Activated CD8-positive, alpha-beta memory T cell treated with anti-CD3 and anti-CD28 coated beads for 36 hours (primary cell): ENCODE measurements at regions not wholly inside any gene's neighbourhood (a gene's known extent, or its start where the extent isn't known, plus 50 kb on each side); places are given as distances from the start of the nearest gene placed in this dataset.
"Not testable (repeated sequence)": the region's sequence is repeated elsewhere in the genome, so short reads cannot be mapped to it uniquely, and the experiment has no call there.

Experiments used
- CTCF ChIA-PET: fragments of 350-600 bp; sonication (Branson Sonifier 250); formaldehyde crosslinking; loops from one replicate; lab custom pipeline; 2021; ENCODE audit warnings: antibody characterized with exemption; lab: Charles Lee
- POLR2A ChIA-PET: fragments of 350-600 bp; sonication (Branson Sonifier 250); formaldehyde crosslinking; loops from one replicate; lab custom pipeline; 2021; ENCODE audit warnings: antibody characterized with exemption; lab: Charles Lee

DNA sequence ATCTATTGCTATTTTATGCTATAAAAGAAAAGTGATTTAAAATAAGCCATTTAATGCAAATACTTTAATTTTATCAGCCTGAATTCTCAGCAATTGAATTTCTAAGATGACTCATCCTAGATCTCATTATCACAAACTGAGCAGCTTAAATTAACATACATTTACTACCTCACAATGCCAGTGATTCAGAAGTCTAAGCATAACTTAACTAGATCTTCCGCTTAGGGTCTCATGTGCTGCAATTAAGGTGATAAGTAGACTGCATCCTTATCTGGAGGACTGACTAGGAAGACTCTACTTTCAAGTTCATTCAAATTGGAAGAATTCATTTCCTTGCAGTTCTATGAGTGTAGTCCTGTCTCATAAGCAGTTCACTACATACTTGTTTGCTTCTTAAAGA is 286.6 kb downstream of the COL11A1 start:
- CTCF ChIA-PET: no interaction called here
- POLR2A ChIA-PET: no interaction called here

DNA sequence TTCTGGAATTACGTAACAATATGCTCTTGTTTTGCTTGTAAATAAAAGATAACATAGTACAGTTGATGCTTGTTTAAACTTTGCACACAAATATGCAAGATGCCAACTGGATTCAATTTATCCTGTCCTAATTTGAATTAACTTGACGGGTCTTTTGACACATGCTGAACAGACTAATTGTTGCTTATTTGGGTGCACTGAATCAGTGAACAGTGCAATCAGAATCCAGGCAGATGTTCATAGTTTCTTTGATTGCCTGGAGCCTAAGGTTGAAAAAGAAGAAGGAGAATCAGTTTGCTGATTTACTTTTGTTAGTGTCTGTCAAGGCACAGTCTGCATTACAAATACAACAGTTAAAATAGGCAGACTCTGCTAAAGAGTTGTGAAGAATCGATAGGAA is 307.9 kb downstream of the COL11A1 start:
- POLR2A ChIA-PET: no interaction called here
- CTCF ChIA-PET: no interaction called here

DNA sequence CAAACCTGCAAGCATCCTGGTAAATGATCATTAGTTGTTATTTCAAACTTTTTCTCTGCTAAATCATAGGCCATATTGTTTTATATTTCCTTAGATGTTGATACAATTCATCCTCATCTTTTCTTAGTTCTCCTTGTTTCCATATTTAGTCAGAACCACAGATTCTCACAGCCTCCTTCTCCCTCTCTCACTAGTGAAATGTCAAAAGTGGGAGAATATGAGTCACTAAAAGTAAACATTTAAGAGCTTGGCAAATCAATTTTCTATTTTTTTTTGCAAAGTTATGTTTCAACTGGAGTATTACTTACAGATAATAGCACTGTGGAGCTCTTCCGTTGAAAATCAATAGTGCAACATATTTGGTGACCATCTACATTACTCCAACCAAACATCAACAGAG is 308.8 kb downstream of the COL11A1 start:
- POLR2A ChIA-PET: no interaction called here

DNA sequence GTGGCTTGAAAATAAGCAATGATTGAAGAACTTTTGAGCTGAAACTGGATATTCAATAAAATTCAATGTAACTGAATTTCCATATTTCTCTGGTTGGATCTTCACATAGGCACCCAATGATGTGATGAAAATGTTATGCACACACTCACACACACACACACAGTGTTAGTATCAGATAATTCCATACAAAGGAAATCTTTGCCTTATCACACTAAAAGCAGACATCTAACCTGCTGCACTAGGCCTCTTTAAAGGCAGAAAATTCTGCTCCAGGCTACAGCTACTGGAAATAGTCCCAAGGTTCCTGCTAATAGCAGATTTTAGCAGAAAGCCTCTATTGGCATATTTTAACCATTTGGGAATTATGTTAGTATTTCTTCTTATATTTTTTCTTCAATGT is 309.6 kb downstream of the COL11A1 start:
- ChIA-PET CTCF (no interaction called here), POLR2A (no interaction called here)

More for the DNA sequence above, 308.8 kb downstream of the COL11A1 start:
- CTCF ChIA-PET: no interaction called here

DNA sequence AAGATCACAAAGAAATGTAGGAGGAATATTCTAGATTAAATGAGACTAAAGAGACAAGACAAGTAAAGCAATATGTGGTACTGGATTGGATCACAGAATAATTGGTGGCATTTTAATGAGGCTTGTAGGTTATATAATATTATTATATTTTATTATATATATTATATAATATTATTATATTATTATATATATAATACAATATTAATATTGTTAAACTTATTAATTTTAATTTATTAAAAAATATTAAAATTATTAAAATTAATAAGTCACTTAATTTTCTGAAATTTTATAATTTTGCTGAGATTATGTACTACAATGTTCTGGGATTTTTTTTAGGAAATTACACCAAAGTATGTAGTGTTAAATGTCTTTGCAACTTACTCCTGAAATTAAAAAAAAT is 311.9 kb downstream of the COL11A1 start:
- CTCF ChIA-PET: no interaction called here
- POLR2A ChIA-PET: no interaction called here

DNA sequence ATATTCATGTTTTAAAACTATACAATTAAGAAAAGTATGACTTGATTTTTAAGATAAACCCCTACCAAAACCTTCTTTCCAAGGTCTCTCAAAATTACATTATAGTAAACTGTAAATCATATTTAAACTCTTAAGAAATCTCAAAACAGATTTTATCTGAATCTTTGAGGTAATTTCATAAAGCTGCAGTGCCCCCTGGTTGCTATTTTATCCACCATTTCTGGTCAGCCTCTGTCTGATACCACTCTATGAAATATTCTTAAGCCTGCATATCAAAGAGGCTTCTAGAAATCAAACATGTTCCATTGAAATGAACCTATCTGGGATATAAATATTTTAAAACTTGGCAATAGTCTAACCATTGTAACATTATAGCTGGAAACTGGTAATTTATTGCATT is 317.3 kb downstream of the COL11A1 start:
- ChIA-PET CTCF (no interaction called here), POLR2A (no interaction called here)

DNA sequence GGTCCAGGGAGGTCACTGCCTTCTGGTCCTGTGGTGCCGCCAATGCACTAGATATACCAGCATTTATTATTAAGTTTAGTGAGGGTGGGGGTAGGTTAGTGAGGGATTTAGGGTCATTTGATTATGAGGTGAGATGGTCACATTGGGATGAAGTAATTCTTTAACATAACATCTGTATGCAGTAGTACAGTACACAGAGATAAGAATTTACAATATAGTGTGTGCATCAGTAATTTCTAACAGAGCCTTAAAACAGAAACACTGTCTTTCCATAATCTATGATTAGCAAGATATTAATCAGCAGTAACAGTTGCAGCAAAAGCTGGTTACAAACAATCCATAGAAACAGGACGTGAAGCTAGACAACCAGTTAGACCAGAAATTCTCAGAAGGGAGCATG is 318.4 kb downstream of the COL11A1 start:
- POLR2A ChIA-PET, CTCF ChIA-PET: not testable (repeated sequence)

DNA sequence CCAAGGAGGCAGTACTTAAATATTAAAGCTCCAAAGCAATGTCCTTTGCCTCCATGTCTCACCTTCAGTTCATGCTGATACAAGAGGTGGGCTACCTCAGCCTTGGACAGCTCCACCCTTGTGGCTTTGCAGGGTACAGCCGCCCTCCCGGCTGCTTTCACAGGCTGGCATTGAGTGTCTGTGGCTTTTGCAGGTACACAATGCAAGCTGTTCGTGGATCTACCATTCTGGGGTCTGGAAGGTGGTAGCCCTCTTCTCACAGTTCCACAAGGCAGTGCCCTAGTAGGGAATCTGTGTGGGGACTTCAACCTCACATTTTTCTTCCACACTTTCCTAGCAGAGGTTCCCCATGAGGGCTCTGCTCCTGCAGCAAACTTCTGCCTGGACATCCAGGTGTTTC is 324.8 kb downstream of the COL11A1 start:
- ChIA-PET POLR2A (no interaction called here), CTCF (no interaction called here)

DNA sequence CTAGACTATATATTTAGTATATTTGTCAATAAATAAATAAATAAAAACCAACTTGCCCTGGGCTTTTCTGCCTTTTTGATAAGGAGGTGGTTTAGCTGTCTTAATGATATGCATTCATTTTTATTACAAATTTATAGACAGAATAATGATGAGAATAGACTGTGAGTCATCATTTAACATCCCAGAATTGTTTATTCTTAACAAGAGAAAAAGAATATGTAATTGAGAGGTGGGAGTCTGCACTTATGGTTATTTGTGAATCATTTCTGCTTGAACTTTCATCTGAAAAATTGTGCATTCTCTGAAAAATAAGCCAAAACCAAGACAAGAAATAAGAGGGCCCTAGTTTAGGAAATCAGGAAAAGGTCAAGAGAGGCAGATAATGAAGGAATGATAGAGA is 326.2 kb downstream of the COL11A1 start:
- ChIA-PET POLR2A (no interaction called here), CTCF (no interaction called here)

DNA sequence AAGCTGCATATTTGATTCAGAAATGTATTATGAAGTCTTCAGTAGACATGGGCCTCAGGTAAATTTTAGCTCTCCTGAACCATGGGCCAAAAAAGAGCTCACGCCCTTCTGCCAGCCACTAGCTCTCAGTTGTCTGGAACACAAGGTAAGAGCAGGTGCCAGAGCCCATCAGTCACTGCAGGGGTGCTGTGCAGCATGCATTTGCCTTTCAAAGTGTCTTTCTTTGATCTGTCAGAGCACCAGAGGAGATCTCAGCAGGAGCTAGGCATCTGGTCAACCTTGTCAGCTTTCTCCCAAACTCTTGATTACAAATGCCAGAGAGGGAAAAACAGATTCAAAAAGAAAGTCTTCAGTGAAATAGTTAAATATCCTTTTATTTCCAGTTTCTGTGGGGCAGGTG is 332.3 kb downstream of the COL11A1 start:
- ChIA-PET CTCF (no interaction called here), POLR2A (no interaction called here)

DNA sequence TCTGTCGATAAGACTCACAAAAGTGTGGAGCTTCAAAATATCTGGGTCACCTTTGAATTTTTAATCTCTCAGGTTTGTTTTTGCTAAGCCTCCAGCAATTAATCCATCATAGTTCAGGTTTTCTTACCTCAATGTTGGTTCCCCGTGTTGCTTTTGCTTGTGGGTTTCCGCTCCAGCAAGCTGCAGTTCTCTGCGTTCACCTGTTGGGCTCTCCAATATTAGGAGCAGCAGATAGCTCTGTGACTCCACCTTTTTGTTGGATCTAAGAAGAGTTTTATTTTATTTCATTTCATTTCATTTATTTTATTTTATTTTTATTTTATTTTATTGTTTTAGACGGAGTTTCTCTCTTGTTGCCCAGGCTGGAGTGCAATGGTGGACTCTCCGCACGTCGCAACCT is 335.5 kb downstream of the COL11A1 start:
- ChIA-PET POLR2A (no interaction called here), CTCF (no interaction called here)

DNA sequence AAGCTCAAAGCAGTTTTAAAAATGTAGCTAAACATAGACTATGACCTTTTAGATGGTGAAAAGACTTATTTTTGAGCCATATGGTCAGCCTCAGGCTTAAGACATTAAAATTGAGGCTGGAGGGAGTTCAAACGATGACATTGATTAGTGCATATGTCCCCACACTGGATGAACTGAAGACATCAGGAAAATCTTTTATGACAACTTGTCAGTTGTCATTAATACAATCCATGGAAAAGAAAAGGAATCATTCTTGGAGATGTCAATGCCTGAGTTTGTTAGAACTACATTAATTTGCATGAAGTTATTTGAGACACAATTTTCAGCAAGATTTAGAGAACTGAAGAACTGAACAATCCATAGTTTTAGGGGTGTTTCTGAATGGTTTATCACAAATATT is 349.9 kb downstream of the COL11A1 start:
- POLR2A ChIA-PET: no interaction called here

DNA sequence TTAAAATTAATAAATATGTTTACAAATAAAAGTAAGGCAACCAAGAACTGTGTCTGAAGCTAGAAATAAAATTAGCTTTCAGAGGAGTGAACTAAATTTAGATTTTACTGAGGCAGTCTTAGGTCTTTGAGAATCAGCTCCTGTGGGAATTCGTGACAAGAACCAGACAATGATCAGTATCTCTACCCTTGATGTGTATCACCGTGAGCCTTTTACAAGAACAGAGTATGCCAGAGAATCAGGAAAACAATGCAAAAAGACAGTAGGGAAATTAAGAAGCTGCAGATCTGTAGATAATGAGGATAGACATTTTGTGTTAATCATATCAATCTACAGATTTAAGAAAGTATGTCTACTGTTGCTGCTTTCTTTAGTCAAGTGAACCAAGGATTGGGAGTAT is 351.0 kb downstream of the COL11A1 start:
- CTCF ChIA-PET: no interaction called here
- POLR2A ChIA-PET: no interaction called here

More for the DNA sequence above, 349.9 kb downstream of the COL11A1 start:
- CTCF ChIA-PET: no interaction called here

DNA sequence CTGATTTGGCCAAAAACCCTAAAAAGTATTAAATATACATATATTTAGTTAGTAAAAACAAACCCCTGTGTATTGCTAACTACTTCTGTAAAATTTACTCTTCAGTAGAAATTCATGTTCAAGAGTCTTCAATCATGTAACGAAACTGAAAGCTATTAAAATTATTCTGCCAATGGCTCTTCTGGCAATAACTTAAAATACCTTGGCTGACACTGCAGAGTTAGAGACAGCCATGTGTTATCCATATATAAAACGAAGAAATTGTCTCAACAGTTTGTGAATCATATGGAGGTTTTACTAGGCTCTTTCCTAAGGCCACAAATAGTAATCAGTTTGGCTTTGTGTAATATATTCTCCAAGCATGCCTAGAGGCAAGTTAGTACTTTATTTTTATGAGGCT is 357.2 kb downstream of the COL11A1 start:
- ChIA-PET POLR2A (no interaction called here), CTCF (no interaction called here)

DNA sequence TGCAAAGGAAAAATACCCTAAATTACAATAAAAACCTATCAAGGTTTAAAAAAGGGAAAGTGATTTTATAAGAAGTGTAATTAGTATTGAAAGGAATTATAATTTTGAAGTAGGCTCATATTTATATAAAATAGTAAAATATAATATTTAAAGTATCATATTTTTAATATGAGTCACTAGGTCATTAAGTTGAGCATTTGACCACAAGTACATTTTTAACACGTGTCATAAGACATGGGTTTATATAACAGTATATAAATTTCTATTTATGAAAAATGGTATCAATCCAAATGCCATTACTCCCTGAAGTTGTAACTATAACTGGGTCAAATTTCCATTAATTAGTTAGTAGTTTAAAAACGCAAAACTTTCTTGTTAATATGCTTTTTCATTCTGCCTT is 365.9 kb downstream of the COL11A1 start:
- POLR2A ChIA-PET: no interaction called here
- CTCF ChIA-PET: no interaction called here

DNA sequence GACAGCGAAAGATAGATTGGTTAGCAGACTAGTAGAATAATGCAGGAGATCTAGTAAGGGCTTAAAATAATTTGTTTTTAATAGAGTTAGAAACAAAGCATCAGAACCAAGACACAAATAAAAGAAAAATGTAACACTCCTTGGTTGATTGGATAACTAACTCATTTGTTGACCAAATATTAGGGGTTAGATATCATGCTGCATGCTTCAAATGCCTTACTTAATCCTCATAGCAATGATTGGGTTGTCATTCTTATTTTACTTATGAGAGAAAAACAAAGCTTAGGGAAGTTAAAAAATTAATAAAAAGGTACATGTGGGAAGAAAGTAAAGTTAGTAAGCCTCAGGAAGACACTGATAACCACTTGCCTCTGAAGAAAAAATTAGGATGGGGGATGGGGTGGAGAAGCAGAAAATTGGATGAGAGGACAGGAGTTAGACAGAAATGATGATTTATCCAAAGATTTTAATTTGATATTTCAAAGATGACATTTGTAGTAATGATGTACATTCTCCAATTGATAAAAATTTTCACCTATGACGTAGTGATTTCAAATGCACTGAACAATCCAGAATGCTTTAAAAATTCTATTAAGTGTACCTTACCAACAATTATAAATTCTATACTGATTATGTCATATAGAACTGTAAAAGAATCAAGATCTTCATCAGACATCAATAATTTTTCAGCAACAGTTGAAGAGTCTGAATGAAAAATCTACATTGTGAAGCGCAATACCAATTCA is 374.7 kb downstream of the COL11A1 start:
- ChIA-PET CTCF (no interaction called here), POLR2A (no interaction called here)

DNA sequence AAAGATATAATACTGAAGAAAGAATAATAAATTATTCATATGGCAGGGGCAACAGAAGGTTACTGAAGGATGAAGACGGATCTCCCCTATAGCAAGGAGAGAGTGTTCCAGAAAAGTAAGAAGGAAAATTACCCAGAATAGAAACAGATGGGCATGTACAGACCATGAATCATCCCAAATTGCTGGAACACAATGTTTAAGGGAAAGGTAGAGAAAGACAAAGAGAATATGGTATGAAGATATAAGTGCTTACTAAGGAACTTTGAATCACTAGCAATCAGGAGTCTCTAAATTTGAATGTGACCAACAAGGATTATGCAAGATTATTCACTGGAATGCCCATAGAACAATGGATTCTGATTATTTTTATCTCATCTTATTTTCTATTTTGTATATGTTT is 375.4 kb downstream of the COL11A1 start:
- CTCF ChIA-PET: no interaction called here
- POLR2A ChIA-PET: no interaction called here

DNA sequence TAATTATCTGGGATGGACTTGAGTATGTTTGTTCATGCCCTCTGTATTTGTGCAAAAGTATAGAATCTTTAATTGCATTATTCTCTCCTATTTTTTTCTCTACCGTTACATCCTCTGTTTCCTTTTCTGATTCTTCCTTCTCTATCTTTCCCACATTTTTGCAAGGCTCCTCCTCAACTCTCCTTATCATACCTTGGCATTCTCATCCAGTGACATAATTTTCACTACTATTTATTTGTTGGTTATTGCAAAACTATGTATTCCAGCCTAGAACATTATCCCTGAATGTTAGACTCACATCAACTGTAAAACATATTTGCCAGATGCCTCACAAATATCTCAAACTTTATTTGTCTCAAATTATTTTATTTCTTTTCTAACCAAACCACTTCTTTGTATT is 381.9 kb downstream of the COL11A1 start:
- ChIA-PET POLR2A (no interaction called here), CTCF (no interaction called here)

DNA sequence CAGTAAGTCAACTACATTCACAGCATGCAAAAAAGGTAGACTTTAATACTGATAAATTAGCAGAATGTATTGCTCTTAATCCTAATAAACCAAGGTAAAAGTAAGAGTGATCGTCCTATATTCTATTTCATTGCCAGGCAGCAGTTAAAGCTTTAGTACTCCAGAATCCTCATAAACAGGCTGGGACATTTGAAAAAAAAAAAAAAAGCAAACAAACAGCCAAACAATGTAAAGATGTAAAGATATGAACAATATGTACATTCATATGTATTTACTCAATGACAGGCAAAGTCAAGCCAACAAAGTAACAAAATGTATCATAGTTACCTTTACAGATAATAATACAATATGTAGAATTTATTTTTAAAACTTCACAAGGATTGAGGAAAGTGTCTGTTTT is 383.6 kb downstream of the COL11A1 start:
- POLR2A ChIA-PET: no interaction called here
- CTCF ChIA-PET: no interaction called here

DNA sequence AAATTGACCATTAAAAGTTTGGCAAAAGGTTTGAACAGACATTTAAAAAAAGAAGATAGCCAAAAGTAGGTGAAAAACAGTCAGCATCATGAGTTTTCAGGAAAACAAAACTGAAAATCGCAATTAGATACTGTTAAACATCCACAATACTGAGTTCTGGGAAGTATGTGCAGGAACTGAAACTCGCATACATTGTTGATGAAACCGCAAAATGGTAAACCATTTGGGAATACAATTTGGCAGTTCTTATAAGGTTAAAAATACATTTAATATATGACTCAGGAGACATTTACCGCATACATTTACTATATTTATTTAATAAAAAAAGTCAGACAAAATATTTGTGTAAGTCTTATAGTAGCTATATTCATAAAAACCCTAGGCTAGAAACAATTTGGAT is 393.2 kb downstream of the COL11A1 start:
- ChIA-PET POLR2A (no interaction called here), CTCF (no interaction called here)

DNA sequence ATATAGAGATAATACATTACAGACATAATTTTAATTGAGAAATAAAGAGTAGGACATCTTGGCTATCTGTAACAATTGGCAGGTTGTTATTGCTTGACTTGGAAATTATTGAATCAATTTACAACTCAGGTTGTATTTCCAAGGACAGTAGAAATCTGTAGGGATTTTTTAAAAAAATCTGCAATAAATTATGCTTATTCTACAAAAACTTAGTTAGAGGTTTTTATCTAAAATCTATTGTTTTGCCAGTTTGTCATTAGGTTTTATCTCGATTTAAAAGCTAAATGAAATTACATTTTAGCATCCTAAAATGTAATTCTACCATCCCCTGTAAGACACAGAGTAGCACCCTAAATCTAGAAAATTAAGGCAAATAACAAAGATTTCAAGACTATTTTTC is 408.8 kb downstream of the COL11A1 start:
- ChIA-PET POLR2A (no interaction called here), CTCF (no interaction called here)

DNA sequence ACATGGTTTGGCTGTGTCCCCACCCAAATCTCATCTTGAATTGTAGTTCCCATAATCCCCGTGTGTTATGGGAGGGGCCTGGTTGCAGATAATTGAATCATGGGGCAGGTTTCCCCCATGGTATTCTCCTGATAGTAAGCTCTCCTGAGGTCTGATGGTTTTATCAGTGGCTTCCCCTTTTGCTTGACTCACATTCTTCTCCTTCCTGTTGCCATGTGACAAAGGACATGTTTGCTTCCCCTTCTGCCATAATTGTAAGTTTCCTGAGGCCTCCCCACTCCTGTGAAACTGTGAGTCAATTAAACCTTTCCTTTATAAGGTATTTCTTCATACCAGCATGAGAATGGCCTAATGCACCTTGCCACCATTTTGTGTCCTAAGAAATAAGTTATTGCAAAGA is 415.0 kb downstream of the COL11A1 start:
- CTCF ChIA-PET: no interaction called here
- POLR2A ChIA-PET: no interaction called here
